Muscle of leg (tissue), 3 donors: ENCODE measurements at regions not wholly inside any gene's neighbourhood (a gene's known extent, or its start where the extent isn't known, plus 50 kb on each side); places are given as distances from the start of the nearest gene placed in this dataset.

ENCODE experiments used
- DNase-seq: peaks from one replicate; pipeline ENCODE4 v3.0.0; 2013
- H3K27ac ChIP-seq: one replicate; pipeline ENCODE4 v1.5.1; 2013; ENCODE audit warnings: mild to moderate bottlenecking, low read length, control low read depth
- H3K27me3 ChIP-seq: one replicate; pipeline ENCODE4 v1.6.1; 2013; ENCODE audit warnings: low read length; ENCODE audit not compliant: control insufficient read depth, insufficient read depth
- H3K36me3 ChIP-seq: one replicate; pipeline ENCODE4 v1.6.1; 2013; ENCODE audit warnings: low read length; ENCODE audit not compliant: control insufficient read depth, insufficient read depth
- H3K4me1 ChIP-seq: one replicate; pipeline ENCODE4 v1.6.1; 2013; ENCODE audit warnings: low read length; ENCODE audit not compliant: control insufficient read depth, insufficient read depth
- H3K4me3 ChIP-seq: one replicate; pipeline ENCODE4 v1.5.1; 2013; ENCODE audit warnings: low read length, control low read depth
- H3K9me3 ChIP-seq: replicated peaks from 2 replicates; pipeline ENCODE4 v1.6.1; 2013; ENCODE audit warnings: low read depth, low read length; ENCODE audit not compliant: control insufficient read depth
- WGBS: methylation state at CpG from one replicate; pipeline ENCODE4 v1.1.5; 2013; ENCODE audit warnings: missing lambda C conversion rate; ENCODE audit not compliant: insufficient coverage; 5-methylcytosine and 5-hydroxymethylcytosine counted together

DNA sequence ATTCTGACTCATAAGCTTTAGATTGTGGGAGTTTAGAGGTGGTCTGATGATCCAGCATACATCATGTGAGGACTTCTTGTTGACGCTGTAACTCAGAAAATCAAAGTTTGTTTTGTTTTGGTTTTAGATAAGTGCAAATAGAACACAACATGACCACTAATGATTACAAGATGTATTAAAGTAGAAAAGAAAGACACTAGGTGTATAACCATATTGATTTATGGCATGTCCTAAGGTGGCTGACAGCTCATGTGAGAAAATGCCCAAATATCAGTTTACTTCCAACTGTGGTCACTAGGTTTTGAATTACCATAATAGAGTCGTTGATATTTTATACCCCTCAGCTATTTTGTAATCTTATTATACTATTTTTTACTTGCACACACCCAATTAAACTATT is 1131.4 kb upstream of the PHF14 start:
- Histone ChIP-seq H3K4me1 (no peaks in the 10 kb centered on the region), H3K27me3 (no peaks in the 10 kb centered on the region), H3K27ac (no peak overlapping the region), H3K9me3 (no peaks in the 10 kb centered on the region), H3K4me3 (no peak overlapping the region), H3K36me3 (no peaks in the 10 kb centered on the region)
- WGBS: no CpG with 5 or more reads among the region's 2 CpGs
- no peak for DNase-seq

DNA sequence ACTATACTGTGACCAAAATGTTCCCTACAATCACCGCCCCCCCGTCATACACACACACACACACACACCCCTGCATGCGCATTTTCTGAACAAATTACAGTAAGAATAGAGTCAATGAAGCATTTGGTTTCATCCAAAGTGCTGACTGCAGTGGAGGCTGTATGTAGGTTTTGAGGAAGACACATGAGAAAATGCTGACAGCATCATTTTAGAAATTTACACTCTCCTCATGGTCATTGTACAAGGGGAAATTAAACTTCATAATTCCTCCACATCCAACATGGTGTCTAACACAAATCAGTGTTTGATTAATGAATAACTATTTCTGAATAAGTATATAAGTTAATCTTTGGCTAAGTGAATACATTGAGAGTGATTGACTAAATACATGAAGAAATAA is 1126.8 kb upstream of the PHF14 start:
- H3K4me1 ChIP-seq: no peaks in the 10 kb centered on the region
- no CpG with 5 or more reads among the region's 3 CpGs for WGBS
- peaks cover 3% of the 10 kb centered on the region for H3K9me3 ChIP-seq
- H3K27me3 ChIP-seq: no peaks in the 10 kb centered on the region
- H3K27ac ChIP-seq: no peak overlapping the region
- no peaks in the 10 kb centered on the region for H3K36me3 ChIP-seq
- no peak overlapping the region for H3K4me3 ChIP-seq
- DNase-seq: no peak

DNA sequence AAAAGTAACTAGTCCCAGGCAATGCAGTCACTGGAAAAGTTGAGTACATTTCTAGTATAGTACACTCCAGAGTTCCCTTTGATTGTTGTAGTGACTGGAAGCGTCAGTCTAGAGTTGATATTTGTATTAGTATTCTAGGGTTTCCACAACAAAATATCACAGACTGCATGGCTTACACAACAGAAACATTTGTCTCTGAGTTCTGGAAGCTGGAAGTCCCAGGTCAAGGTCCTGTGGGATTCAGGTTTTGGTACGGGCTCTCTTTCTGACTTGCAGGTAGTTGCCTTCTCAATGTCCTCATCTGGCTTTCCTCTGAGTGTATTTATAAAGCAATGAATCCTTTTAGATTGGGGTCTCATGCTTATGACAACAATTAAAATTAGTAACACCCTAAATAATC is 1119.1 kb upstream of the PHF14 start:
- no peak for DNase-seq
- no peak overlapping the region for H3K27ac ChIP-seq

DNA sequence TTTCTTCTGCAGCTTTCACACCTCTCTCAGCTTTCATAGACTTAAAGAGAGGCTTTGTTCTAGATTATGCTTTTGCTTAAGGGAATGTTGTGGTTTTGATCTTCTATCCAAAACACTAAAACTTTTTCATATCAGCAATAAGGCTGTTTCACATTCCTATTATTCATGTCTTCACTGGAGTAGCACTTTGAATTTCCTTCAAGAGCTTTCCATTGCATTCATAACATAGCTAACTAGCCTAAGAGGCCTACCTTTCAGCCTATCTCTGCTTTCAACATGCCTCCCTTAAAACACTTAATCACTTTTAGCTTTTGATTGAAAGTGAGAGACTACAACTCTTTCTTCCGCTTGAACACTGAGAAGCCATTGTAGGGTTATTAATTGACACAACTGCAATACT is 1117.0 kb upstream of the PHF14 start:
- Histone ChIP-seq H3K4me3 (no peak overlapping the region), H3K27me3 (no peaks in the 10 kb centered on the region), H3K27ac (no peak overlapping the region), H3K9me3 (no peaks in the 10 kb centered on the region), H3K4me1 (no peaks in the 10 kb centered on the region), H3K36me3 (no peaks in the 10 kb centered on the region)
- no CpG with 5 or more reads among the region's 1 CpG for WGBS
- DNase-seq: no peak

More for the DNA sequence above, 1119.1 kb upstream of the PHF14 start:
- Histone ChIP-seq H3K27me3 (no peaks in the 10 kb centered on the region), H3K4me3 (no peak overlapping the region), H3K9me3 (peaks cover 3% of the 10 kb centered on the region), H3K36me3 (no peaks in the 10 kb centered on the region), H3K4me1 (no peaks in the 10 kb centered on the region)
- WGBS: no CpG with 5 or more reads among the region's 2 CpGs

DNA sequence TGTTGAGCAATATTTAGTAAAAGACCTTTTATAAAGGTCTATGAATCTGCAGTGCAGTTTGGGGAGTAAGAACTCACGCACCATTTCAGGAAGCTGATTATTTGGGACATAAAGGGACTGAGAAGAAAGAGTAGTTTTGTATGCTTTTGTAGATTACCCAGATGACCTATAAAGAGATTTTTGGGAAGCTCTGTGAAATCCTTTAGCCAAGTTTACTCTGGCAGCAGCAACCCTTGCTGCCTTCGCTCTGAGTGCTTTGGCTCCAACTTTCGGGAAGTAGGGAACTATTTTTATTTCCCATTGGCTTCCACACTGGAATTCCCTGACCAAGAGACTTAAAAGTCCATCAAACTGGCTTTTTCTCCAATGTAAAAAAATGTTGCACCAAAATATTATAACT is 1110.1 kb upstream of the PHF14 start:
- no peaks in the 10 kb centered on the region for H3K27me3 ChIP-seq
- no peak overlapping the region for H3K4me3 ChIP-seq
- peak; percentile 84 for DNase-seq
- 10% methylated on average over 3 of the region's 3 CpGs for WGBS
- no peaks in the 10 kb centered on the region for H3K4me1 ChIP-seq
- peaks cover 2% of the 10 kb centered on the region for H3K9me3 ChIP-seq
- H3K27ac ChIP-seq: no peak overlapping the region
- no peaks in the 10 kb centered on the region for H3K36me3 ChIP-seq

DNA sequence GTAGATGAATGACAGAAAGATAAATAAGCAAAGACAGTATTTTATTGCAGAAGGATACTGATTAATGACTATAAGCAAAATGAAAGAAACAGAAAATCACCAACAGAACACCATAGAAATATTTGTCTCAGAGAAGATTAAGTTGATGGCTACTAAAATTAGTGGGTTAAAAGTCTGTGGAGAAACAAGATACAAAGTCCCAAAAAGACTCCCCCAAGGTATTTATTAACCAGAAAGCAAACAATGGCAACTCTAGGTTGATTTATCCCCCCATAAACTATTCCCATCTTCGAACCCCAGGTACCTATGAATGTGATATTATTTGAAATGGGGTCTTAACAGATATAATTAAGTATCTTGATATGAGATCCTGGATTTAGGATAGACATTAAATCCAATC is 1104.5 kb upstream of the PHF14 start:
- no peak overlapping the region for H3K4me3 ChIP-seq
- no CpG with 5 or more reads among the region's 1 CpG for whole genome bisulfite sequencing
- no peaks in the 10 kb centered on the region for H3K27me3 ChIP-seq
- H3K36me3 ChIP-seq: no peaks in the 10 kb centered on the region
- H3K4me1 ChIP-seq: no peaks in the 10 kb centered on the region
- DNase-seq: no peak
- H3K9me3 ChIP-seq: peaks cover 2% of the 10 kb centered on the region
- H3K27ac ChIP-seq: no peak overlapping the region

DNA sequence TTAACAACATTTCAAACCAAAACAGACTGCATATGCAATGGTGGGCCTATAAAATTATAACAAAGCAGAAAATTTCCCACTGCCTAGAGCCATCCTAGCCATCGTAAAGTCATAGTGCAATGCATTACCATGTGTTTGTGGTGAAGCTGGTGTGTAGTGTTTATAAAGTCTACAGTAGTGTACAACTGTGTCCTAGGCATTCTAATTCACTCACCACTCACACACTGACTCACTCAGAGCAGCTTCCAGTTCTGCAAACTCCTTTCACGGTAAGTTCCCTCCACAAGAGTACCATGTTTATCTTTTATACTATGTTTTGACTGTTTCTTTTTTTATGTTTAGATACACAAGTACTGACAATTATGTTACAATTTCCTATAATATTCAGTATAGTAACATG is 1104.1 kb upstream of the PHF14 start:
- H3K4me1 ChIP-seq: no peaks in the 10 kb centered on the region
- no peaks in the 10 kb centered on the region for H3K36me3 ChIP-seq
- no peaks in the 10 kb centered on the region for H3K27me3 ChIP-seq
- H3K9me3 ChIP-seq: peaks cover 2% of the 10 kb centered on the region
- H3K4me3 ChIP-seq: no peak overlapping the region
- no peak overlapping the region for H3K27ac ChIP-seq
- no peak for DNase-seq
- WGBS: no CpG with 5 or more reads among the region's 2 CpGs

DNA sequence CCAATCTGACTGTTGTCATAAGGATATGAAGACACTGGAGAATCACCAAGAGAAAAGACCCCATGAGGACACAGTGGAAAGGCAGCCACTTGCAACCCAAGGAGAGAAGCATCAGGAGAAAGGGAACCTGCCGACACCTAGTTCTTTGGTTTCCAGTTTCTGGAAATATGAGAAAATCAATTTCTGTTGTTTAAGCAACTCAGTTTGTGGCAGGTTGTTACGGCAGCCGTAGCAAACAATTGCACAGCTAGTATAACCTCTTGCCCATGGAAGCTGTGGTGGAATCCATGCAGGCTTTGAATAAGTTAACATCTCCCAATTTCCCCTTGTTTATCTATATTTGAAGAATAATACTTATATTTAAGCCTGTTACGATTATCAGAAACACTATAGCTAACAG is 1103.0 kb upstream of the PHF14 start:
- Histone ChIP-seq H3K36me3 (no peaks in the 10 kb centered on the region), H3K27ac (no peak overlapping the region), H3K9me3 (peaks cover 4% of the 10 kb centered on the region), H3K27me3 (no peaks in the 10 kb centered on the region), H3K4me3 (no peak overlapping the region), H3K4me1 (no peaks in the 10 kb centered on the region)
- DNase-seq: no peak
- no CpG with 5 or more reads among the region's 4 CpGs for WGBS

DNA sequence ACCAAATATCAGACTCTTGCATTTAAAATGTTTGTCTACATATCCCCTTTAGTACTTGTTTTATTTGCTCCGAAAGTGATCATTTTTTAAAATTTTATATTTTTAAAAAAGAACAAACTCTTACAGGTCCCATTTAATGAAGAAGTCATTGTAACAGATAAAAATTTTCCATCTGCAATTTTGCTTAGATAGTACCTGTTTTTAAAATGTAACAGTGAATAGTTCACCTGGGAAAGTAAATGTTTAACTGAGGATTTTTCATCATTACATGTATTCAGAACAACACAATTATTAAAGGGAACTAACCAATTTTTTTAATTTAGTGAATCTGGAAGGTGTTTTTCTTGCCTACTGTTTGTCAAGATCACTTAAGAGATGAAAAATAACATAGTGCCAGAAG is 1099.5 kb upstream of the PHF14 start:
- no CpG with 5 or more reads among the region's 1 CpG for WGBS
- Histone ChIP-seq H3K27ac (no peak overlapping the region), H3K4me1 (no peaks in the 10 kb centered on the region), H3K27me3 (no peaks in the 10 kb centered on the region), H3K4me3 (no peak overlapping the region), H3K9me3 (peaks cover 2% of the 10 kb centered on the region), H3K36me3 (no peaks in the 10 kb centered on the region)
- DNase-seq: no peak

DNA sequence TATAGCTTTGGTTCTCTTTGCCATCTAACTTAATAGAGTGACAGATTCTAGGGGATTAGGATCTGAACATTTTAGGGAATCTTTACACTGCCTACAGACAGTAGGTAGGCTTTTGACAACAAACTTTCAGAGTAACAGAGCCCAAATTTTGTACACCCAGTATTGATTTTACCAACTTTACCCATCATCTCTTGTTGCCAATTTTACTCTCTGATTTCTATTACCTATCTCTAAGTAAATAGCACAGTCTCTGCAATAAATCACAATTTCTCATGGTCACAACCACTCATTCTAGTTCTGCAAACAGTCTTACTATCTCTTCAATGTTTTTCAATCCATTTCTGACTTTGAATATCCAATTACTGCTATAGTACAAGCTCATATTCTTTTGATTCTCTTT is 1097.6 kb upstream of the PHF14 start:
- H3K27ac ChIP-seq: no peak overlapping the region
- no peak for DNase-seq

DNA sequence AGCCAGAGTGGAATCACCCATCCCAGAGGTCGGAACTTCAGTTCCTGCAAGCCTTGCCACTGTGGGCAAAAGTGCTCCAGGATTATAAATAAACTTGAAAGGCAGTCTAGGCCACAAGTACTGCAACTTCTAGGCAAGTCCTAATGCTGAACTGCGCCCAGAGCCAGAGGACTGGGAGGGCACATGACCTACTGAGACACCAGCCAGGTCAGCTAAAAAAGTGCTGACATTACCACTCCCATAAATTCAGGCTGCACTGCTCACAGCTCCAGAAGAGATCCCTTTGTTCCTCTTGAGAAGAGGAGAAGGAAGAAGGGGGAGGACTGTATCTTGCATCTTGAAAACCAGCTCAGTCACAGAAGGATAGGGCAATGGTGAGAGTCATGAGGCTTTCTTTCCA is 1084.1 kb upstream of the PHF14 start:
- Histone ChIP-seq H3K27ac (no peak overlapping the region), H3K4me3 (no peak overlapping the region), H3K9me3 (peaks cover 4% of the 10 kb centered on the region), H3K27me3 (no peaks in the 10 kb centered on the region), H3K36me3 (no peaks in the 10 kb centered on the region), H3K4me1 (no peaks in the 10 kb centered on the region)
- 71% methylated on average over 1 of the region's 2 CpGs for WGBS
- DNase-seq: no peak

More for the DNA sequence above, 1097.6 kb upstream of the PHF14 start:
- Histone ChIP-seq H3K36me3 (no peaks in the 10 kb centered on the region), H3K27me3 (no peaks in the 10 kb centered on the region), H3K4me3 (no peak overlapping the region), H3K9me3 (peaks cover 2% of the 10 kb centered on the region), H3K4me1 (no peaks in the 10 kb centered on the region)
